ENCODE measurements at regions not wholly inside any gene's neighbourhood (a gene's known extent, or its start where the extent isn't known, plus 50 kb on each side); places are given as distances from the start of the nearest gene placed in this dataset.

GRCh38 chr2:234331966-234332365, 164.9 kb downstream of the ARL4C start:
- Histone ChIP-seq H3K4me1 (ENCODE audit: control insufficient read depth in 1 of 2, insufficient read depth in 2 of 2, low read length in 2 of 2) (peaks cover 0 to 3% of the 10 kb centered on the region in 2 experiments; a peak in 1 of 4 replicates), H3K9ac (ENCODE audit: low read length) (no peak overlapping the region), H3K4me2 (ENCODE audit: low read length) (no peak overlapping the region), H3K79me2 (ENCODE audit: insufficient read depth, low read length) (no peaks in the 10 kb centered on the region), H3K9me2 (ENCODE audit: insufficient read depth) (no peaks in the 10 kb centered on the region), H3K27me3 (ENCODE audit: insufficient read depth, low read length) (no peaks in the 10 kb centered on the region), H3K9me3 (ENCODE audit: control insufficient read depth in 1 of 2, insufficient read depth in 1 of 2, low read depth in 1 of 2, low read length in 2 of 2) (no peaks in the 10 kb centered on the region), H3K27ac (ENCODE audit: low read depth, low read length) (no peak overlapping the region), H4K20me1 (ENCODE audit: insufficient read depth) (no peaks in the 10 kb centered on the region), H3K4me3 (replicated peaks in 1 of 2; ENCODE audit: low read depth in 1 of 2, low read length in 2 of 2) (no peak overlapping the region), H2AFZ (ENCODE audit: low read depth, low read length, poor library complexity, severe bottlenecking) (no peak overlapping the region), H3K36me3 (ENCODE audit: control insufficient read depth in 1 of 2, insufficient read depth in 2 of 2, low read length in 2 of 2) (no peaks in the 10 kb centered on the region)
- CTCF ChIA-PET = no interaction called here
- POLR2A ChIA-PET = no interaction called here
- no TSS peak for BruUV-seq (replicated peaks)
- ATAC-seq = no peak
- intact Hi-C loops (cut with micrococcal nuclease) = no loop called here
- TF ChIP-seq FOSL1 (IDR thresholded peaks at IDR 0.05; ENCODE audit: low read depth) (no peak), SP1 (IDR thresholded peaks at IDR 0.05; ENCODE audit: low read depth) (no peak), JUND (IDR thresholded peaks at IDR 0.05) (no peak)
- RAD21 ChIA-PET (ENCODE audit: low non-redundant PET in 1 of 2, low total read pairs in 2 of 2, uncharacterized antibody in 2 of 2, unreplicated experiment in 2 of 2) = no interaction called here
- no peak for DNase-seq (ENCODE audit: low read depth, low spot score)

- intact Hi-C loops (cut with micrococcal nuclease) = no loop called here
- TF ChIP-seq ATF3 (IDR thresholded peaks at IDR 0.05) = no peak
- no peak for TF ChIP-seq SIN3A (IDR thresholded peaks at IDR 0.05; ENCODE audit: low read depth)
- TF ChIP-seq POLR2AphosphoS5 (IDR thresholded peaks at IDR 0.05; ENCODE audit: low read depth, low read length) = no peak
- no peak for TF ChIP-seq SP1 (IDR thresholded peaks at IDR 0.05; ENCODE audit: low read depth)
- TF ChIP-seq FOSL1 (IDR thresholded peaks at IDR 0.05; ENCODE audit: low read depth) = no peak
- TF ChIP-seq ZFX (IDR thresholded peaks at IDR 0.05) = no peak
- no peak for TF ChIP-seq POLR2A (IDR thresholded peaks at IDR 0.05; ENCODE audit: borderline replicate concordance, extremely low read depth, insufficient read depth, insufficient read length)
- no peak for TF ChIP-seq REST (IDR thresholded peaks at IDR 0.05; ENCODE audit: low read depth)
- TF ChIP-seq ZNF274 (IDR thresholded peaks at IDR 0.05; ENCODE audit: low read depth, low read length) = no peak
- no peak for TF ChIP-seq MAX (IDR thresholded peaks at IDR 0.05)
- TF ChIP-seq ELF1 (IDR thresholded peaks at IDR 0.05; ENCODE audit: borderline replicate concordance, low read depth) = no peak
- no peak for TF ChIP-seq TCF7L2 (IDR thresholded peaks at IDR 0.05; ENCODE audit: borderline replicate concordance, extremely low read depth, insufficient read depth, insufficient read length)
- no peak for TF ChIP-seq SRF (IDR thresholded peaks at IDR 0.05; ENCODE audit: low read depth)
- no peak for TF ChIP-seq CEBPB (IDR thresholded peaks at IDR 0.05; ENCODE audit: low read depth)
- H3K4me2 ChIP-seq (ENCODE audit: low read length) = no peak overlapping the region
- BruUV-seq (replicated peaks) = no TSS peak
- RAD21 ChIA-PET (ENCODE audit: low non-redundant PET in 1 of 2, low total read pairs in 2 of 2, uncharacterized antibody in 2 of 2, unreplicated experiment in 2 of 2) = no interaction called here
- no peaks in the 10 kb centered on the region for H3K79me2 ChIP-seq (ENCODE audit: insufficient read depth, low read length)
- CTCF ChIA-PET = no interaction called here
- H3K9ac ChIP-seq (ENCODE audit: low read length) = no peak overlapping the region
- POLR2A ChIA-PET = no interaction called here
- no peaks in the 10 kb centered on the region for H3K9me3 ChIP-seq (ENCODE audit: control insufficient read depth in 1 of 2, insufficient read depth in 1 of 2, low read depth in 1 of 2, low read length in 2 of 2)
- no peaks in the 10 kb centered on the region for H4K20me1 ChIP-seq (ENCODE audit: insufficient read depth)
- no peak overlapping the region for H2AFZ ChIP-seq (ENCODE audit: low read depth, low read length, poor library complexity, severe bottlenecking)
- ATAC-seq (no peak), DNase-seq (ENCODE audit: low read depth, low spot score) (no peak)
- no peaks in the 10 kb centered on the region for H3K9me2 ChIP-seq (ENCODE audit: insufficient read depth)
- H3K4me1 ChIP-seq (ENCODE audit: control insufficient read depth in 1 of 2, insufficient read depth in 2 of 2, low read length in 2 of 2) = peaks cover 0 to 3% of the 10 kb centered on the region in 2 experiments; a peak in 1 of 4 replicates
- H3K4me3 ChIP-seq (replicated peaks in 1 of 2; ENCODE audit: low read depth in 1 of 2, low read length in 2 of 2) = no peak overlapping the region
- H3K27me3 ChIP-seq (ENCODE audit: insufficient read depth, low read length) = no peaks in the 10 kb centered on the region
- H3K36me3 ChIP-seq (ENCODE audit: control insufficient read depth in 1 of 2, insufficient read depth in 2 of 2, low read length in 2 of 2) = no peaks in the 10 kb centered on the region
- H3K27ac ChIP-seq (ENCODE audit: low read depth, low read length) = no peak overlapping the region
Measured at GRCh38 chr2:234331566-234331965, 165.3 kb downstream of the ARL4C start.

Measured in HCT116 (cell line).